GM19452 (cell line): ENCODE measurements at regions not wholly inside any gene's neighbourhood (a gene's known extent, or its start where the extent isn't known, plus 50 kb on each side); places are given as distances from the start of the nearest gene placed in this dataset.
"Not testable (repeated sequence)": the region's sequence is repeated elsewhere in the genome, so short reads cannot be mapped to it uniquely, and the experiment has no call there.

ENCODE experiments used
- ATAC-seq: cut with Tn5 transposase; IDR thresholded peaks from one replicate; pipeline ENCODE4 v1.9.1; 2021; ENCODE audit not compliant: unreplicated experiment

DNA sequence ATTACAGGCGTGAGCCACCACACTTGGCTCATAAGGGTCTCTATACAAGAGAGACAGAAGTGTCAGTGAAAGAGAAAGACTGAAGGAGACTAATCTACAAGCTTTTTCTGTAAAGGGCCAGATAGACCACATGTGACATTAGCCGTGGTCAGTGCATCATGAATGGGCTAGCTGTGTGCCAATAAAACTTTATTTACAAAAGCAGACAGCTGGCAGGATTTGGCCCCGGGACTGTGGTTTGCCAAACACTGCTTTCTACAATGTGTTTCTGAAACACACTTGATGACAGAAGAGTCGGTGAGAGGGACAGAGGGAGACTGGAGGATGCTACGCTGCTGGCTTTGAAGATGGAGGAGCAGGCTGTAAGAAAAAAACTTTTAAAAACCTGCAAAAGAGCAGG, 285.4 kb downstream of the TFAP2C start:
- no peak for ATAC-seq

GRCh38 chr20:56916345-56916622, 287.2 kb downstream of the TFAP2C start:
- ATAC-seq = no peak

GRCh38 chr20:56920041-56920440, 290.9 kb downstream of the TFAP2C start:
- ATAC-seq = not testable (repeated sequence)

- ATAC-seq = no peak
Measured at GRCh38 chr20:56922497-56922896, 293.4 kb downstream of the TFAP2C start.

DNA sequence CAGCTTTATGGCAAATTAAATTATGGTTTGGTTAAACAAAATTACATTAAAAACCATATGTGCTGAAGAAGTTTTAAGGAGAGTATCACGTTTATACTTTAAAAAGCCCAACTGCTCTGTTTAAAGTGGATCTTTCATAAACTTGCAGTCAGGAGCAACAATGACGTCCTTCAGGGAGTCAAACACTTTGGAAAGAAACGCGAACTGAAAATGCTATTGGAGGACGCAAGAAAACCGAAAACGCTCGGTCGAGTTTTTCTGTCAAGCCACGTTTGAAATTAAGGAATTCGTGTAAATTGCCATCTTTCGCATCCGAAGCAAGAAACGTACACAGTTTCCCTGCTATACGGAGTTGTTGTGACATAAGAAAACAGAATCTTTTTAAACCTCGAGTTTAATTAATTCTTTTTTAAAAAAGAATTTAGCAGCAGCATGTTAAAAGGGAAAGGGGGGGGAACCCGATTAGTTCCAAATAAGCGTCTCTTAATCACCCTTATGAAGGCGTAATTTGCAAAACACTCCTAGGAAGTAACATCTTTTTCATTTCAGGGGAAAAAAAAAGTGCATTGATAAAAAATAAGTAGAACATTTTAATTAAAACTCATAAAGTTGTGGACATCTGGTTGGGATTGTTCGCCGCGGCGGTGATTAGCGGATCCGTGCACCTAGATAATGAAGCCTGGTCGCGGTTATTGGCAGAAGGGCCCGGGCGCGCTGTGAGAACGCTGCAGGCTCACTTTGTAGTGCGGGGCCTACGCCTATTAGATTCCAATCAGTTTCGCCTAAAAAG, 295.4 kb downstream of the TFAP2C start:
- no peak for ATAC-seq

GRCh38 chr20:56925082-56925830, 296.1 kb downstream of the TFAP2C start:
- no peak for ATAC-seq

GRCh38 chr20:56925831-56926170, 296.7 kb downstream of the TFAP2C start:
- no peak for ATAC-seq

DNA sequence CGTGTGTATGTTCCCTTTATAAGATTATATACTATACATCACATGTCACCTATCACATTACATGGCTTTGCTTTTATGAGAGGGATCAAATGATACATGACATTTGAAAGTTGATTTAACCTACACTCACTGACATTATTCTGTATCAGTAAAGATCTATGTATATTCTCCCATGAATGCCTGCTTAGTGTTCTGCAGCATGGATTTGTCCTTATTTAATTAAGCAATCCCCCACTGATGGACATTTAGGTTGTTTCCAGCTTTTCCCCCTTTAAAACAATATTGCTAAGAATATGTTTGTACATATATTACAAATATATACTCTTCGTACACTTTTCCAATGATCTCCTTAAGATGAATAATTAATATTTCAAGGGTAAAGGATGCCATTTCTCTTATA, 297.4 kb downstream of the TFAP2C start:
- ATAC-seq = no peak

DNA sequence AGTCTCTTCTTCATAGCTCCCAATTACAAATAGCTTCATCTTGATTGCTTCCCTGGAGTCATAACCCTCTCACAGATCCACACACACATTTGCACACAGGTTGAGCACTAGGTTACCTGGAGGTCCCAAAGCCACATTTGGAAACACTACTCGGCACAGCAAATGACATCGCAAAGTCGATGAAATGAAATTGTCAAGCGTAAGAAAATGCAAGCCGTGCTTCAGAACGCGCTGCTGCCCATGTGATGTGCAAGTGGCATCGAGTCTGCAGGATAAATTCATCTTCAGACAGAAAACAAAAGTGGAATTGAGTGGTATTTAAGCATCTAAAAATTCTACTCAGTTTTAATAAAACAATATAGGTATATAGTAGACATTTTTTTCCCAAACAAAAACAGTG, 298.0 kb downstream of the TFAP2C start:
- ATAC-seq = no peak

DNA sequence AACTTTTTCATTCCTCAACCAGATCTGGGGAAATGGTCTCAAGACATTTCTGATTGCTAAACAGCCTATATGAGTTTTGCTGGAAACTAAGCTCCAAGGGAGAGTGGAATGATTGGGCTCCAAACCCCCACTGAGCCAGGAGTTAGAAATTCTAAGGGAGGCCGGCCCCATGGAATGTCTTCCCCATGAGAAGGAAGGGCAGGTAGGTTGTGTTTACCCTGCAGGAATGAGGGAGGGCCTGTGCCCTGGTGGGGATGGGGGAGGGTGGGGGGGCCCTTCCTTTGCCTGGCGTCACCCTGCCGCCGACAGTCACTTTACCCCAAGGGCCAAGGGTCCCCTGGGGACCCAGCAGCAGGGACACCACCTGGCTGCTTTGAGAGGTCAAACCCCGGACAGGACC, 298.9 kb downstream of the TFAP2C start:
- ATAC-seq = no peak

DNA sequence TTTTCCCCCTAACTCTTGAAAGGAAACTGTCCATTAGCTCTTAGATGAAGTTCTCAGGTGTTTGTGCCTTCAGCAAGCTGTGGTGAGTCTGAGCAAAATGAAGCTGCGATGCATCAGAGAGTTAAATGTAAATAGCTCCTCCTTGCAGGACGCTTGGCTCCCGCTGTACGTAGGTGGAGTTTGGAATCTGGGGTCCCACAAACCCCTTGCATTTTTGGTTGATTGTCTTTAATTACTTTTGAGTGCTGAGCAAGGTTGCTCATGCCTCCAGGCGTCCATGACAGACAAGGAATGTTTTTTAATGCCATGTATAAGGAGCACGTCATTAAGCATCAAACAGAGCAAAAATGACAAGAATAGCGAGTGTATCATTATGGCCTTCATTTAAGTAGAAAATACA, 300.5 kb downstream of the TFAP2C start:
- no peak for ATAC-seq

DNA sequence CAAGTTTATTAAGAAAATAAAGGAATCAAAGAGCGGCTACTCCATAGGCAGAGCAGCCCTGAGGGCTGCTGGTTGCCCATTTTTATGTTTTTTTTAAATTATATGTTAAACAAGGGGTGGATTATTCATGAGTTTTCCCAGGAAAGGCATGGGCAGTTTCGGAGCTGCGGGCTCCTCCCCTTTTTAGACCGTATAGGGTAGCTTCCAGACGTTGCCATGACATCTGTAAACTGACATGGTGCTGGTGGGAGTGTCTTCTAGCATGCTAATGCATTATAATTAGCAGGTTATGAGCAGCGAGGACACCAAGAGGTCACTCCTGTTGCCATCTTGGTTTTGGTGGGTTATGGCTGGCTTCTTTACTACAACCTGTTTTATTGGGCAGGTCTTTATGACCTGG, 301.8 kb downstream of the TFAP2C start:
- ATAC-seq = no peak

DNA sequence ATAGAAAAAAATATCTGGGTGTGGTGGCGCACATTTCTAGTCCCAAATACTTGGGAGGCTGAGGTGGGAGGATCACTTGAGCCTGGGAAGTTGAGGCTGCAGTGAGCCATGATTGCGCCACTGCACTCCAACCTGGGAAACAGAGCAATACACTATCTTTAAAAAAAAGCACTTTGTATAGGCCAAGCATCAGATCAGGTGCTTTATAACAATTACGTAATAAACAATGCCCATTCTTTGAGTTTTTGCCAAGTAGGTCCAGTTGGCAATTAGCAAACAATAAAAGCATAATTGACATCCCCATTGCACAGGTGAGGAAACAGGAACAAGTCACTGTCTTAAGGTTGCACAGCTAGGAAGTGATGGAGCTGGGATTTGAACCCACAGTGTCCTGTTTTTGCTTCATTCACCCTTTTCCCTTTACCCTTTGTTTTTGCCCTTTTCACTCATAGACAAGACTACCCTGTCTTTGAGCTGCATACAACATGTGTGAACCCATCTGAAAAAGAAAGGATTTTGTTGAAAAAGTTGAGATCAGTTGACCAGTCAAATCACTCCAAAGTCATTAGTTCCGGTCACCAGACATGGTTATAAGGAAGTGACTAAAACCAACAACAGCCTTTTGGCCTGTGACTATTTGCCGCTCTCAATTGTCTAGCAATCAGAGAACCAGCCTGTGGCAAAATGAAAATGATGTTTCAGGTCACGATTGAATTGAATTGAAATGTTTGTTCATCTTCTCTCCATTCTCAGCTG, 303.6 kb downstream of the TFAP2C start:
- ATAC-seq = no peak

GRCh38 chr20:56933331-56933698, 304.2 kb downstream of the TFAP2C start:
- no peak for ATAC-seq

- ATAC-seq = no peak
Measured at GRCh38 chr20:56934888-56935287, 305.8 kb downstream of the TFAP2C start.

DNA sequence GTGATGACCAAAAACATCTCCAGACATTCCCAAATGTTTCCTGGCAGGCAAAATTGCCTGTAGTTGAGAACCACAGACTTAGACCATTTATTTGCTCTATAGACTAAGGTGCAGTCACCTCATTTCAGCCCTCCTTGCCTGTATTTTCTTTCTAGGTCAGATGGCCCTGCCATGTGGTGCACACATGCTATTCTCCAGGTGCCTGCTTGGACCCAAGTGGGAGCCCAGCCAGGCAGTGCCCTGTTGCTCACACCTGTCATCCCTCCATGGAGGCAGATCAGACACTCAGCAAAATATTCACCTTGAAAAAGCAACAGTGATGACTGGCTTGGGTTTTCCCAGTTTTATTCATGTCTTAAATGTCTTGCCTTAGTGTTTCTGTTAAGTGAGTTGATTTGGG, 311.4 kb downstream of the TFAP2C start:
- ATAC-seq = no peak

DNA sequence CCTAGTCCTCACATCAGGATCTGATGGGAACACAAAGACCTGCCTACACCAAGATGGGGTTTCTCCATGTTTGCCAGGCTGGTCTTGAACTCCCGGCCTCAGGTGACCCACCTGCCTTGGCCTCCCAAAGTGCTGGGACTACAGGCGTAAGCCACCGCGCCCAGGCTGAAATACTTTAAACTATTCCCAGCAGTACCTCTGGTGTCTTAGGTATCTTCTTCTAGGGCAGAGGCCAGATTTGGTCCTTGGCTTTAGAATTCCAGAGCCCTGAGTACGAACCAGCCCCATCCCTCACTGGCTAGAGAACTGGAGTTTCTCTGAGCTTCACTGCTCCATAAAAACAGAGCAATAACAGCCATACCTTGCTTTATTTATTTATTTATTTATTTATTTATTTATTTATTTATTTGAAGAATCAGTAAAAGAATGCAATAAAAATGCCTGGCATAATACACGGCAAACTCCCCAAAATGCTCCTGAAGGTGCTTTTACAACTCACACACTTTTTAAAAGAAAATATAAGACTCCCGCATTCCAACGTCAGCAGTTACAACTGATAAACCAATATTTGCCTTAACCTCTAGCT, 312.1 kb downstream of the TFAP2C start:
- ATAC-seq = no peak

DNA sequence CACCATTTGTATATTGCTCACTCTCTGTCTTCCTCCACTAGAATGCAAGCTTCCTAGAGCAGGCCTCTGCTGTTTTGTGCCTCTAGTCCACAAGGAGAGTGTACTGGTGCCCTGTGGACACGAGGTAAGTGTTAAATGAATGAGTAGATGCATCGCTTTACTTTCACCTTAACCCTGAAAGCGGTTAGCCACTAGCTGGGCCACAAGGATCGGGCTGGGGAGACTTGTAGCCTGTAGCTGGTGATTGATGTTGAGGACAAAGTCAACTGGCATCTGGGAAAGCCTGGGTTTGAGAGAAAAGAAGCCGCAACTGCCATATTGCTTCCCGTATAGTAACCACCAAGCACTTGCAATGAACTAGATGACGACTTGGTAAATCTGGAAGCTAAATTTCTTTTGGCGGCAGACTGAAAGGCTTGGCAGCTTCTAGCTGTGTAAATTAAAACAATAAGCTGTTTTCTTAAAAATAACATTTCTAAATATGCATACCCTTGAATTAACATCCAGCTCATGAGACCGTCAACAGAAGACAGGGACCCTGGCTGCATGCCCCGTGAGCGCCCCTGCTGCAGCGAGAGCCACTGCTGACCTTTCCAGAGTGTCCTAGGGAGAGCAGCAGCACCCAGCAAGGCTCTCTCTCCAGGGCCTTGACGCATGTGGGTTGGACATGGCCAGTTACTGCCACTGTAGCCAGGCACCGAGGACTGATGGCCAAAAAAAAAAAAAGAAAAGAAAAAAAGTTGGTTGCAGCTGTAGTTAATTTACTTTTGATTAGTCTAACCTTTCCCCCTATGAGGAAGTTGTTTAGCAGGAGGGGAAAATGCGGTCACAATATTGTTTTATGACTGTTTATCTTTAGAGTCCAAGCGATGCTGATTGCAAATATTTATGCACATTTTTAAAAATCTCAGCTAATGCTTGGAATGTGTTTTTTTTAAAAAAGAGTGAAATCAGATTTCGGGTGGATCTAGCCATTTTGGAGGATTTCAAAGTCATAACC, 315.1 kb downstream of the TFAP2C start:
- ATAC-seq = no peak

DNA sequence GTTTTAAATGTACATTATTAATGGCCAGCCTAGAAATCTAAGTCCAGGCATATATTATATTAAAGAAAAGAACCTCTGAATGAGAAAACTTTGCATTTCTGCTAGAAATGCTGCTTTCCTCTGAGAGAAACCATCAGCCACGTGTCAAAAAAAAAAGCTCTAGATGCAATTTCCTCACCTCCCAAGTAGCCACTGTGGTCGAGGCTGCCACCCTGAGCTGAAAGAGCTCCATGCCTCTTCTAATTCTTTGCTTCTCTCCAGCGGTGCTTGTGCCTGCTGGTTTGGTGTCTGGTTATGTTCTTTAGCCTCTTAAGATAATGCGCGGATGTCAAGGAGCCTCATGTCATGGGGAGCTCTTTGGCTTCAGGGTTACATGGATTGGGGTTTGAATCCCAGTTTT, 316.0 kb downstream of the TFAP2C start:
- ATAC-seq = no peak

GRCh38 chr20:56945901-56946300, 316.8 kb downstream of the TFAP2C start:
- no peak for ATAC-seq

- ATAC-seq = no peak
Measured at GRCh38 chr20:56949318-56949717, 317.1 kb downstream of the BMP7 start.
